Smooth muscle cell of the brain vasculature (primary cell): ENCODE measurements at regions not wholly inside any gene's neighbourhood (a gene's known extent, or its start where the extent isn't known, plus 50 kb on each side); places are given as distances from the start of the nearest gene placed in this dataset.
"Not testable (repeated sequence)": the region's sequence is repeated elsewhere in the genome, so short reads cannot be mapped to it uniquely, and the experiment has no call there.

ENCODE experiments used
- DNase-seq: peaks from one replicate; pipeline ENCODE4 v3.0.0-alpha.2; 2012; ENCODE audit warnings: low read depth, low spot score

- DNase-seq: no peak
These were observed 89.1 kb upstream of the IVNS1ABP start for GRCh38 chr1:185406006-185406690.

- DNase-seq: no peak
These were observed 88.0 kb upstream of the IVNS1ABP start for GRCh38 chr1:185404907-185405568.

DNA sequence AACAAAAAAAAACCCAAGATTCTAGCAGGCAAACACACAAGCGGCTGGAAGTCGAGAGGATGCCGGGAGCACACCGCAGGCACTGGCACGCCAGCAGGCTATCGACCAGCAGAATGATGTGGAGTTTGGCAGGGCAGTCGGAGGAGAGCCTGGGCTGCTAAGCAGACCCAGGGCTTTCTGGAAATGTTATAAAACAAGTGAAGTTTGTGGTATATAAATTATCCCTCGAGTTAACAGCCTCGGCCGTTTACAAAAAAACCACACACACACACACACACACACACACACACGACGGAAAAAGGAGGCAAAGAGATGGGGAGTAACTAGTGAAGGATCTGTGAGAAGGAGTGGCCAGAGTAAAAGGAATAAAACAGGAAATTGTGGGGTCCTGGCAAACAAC, 87.2 kb upstream of the IVNS1ABP start:
- no peak for DNase-seq

GRCh38 chr1:185402930-185403329, 85.9 kb upstream of the IVNS1ABP start:
- no peak for DNase-seq

- DNase-seq: peak; percentile 67
These were observed 84.0 kb upstream of the IVNS1ABP start for GRCh38 chr1:185401019-185401418.

- DNase-seq: peak; percentile 21
These were observed 83.0 kb upstream of the IVNS1ABP start for GRCh38 chr1:185400052-185400451.

GRCh38 chr1:185398599-185398998, 81.6 kb upstream of the IVNS1ABP start:
- no peak for DNase-seq

- DNase-seq: no peak
These were observed 81.0 kb upstream of the IVNS1ABP start for GRCh38 chr1:185398022-185398421.

- no peak for DNase-seq
These were observed 80.1 kb upstream of the IVNS1ABP start for GRCh38 chr1:185397183-185397582.

DNA sequence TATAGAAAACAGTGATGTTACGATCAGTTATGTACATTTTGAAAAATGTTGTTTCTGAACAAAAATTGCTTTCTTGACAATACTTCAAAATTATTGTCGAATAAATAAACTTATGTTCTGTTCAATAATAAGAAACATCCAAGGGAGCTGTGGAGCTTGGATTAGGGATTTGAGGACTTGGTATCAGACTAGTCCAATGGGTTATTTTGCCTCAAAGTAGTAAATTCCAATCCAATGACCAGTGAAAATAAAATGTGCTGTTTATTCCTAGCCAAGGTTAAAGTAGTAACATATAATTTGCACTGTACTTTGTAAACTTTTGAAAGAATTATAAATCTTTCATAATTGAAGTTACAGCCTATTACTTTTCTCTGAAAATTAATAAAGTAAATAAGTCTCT, 79.1 kb upstream of the IVNS1ABP start:
- DNase-seq: no peak

DNA sequence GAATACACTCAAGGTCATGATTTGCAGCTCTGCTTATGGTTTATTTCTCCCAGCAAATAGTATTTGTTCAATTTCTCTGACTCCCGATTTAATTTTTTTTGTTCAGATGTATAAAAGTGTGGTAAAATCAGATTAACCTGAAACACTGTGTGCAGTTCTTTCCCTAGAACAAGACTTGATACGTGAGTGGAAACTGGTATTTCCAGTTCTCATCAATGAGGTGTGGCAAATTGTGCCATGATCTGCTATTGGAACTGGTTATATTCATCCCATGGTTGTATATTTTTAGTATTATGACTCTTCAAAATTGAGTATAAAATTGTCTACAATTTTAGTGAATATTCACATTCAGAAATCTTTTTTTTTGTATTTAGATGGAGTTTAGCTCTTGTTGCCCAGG, 76.8 kb upstream of the IVNS1ABP start:
- no peak for DNase-seq

DNA sequence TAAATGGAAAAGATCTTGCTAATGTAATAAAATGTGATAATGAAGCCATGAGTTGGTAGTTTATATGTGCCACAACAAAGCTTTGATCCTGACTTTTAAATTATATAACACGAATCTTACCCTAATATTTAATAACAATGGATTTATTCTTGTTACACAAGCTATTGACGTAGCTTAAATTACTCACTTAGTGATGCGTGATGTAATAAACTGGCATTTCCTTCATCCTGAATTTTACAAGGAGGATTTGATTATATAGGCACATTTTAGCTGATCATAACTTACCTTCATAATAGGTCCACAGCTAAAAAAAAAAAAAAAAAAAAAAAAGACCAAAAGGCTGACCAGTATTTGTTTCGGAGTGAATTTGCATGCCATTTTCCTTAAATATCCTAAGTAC, 76.2 kb upstream of the IVNS1ABP start:
- no peak for DNase-seq

GRCh38 chr1:185388815-185389214, 71.8 kb upstream of the IVNS1ABP start:
- DNase-seq: no peak

GRCh38 chr1:185388346-185388745, 71.3 kb upstream of the IVNS1ABP start:
- no peak for DNase-seq

DNA sequence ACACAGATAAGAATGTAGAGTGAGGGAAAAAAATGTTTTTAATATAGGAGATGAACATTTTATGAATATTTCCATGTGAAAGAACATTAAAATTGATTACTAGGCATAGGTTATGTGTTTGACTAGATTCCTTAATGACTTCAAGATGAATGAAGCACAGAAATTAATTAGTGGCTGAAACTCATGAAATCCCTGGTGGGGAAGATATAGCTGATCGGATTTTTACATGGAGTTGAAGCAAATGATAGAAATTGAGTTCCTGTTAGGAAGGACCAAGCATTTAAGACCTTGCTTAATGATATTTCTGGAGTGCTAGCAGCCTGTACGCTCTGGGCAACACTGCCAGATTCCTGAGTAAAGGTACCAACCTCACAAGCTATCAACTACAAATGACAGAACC, 68.9 kb upstream of the IVNS1ABP start:
- no peak for DNase-seq

GRCh38 chr1:185383805-185384204, 66.8 kb upstream of the IVNS1ABP start:
- DNase-seq: not testable (repeated sequence)

DNA sequence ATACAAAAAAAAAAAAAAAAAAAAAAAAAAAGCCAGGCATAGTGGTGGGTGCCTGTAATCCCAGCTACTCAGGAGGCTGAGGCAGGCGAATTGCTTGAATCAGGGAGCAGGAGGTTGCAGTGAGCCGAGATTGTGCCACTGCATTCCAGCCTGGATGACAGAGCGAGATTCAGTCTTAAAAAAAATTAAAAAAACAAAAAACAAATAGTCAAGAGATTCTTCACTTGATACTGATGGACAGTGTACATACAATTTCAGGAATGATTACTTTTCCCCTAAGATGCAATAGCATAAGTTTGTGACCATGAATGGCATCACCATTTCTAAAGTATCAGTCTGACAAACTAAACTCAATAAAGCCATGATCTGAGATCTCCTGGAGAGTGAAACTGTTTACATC, 60.8 kb upstream of the IVNS1ABP start:
- DNase-seq: no peak

GRCh38 chr1:185376840-185377635, 60.0 kb upstream of the IVNS1ABP start:
- DNase-seq: no peak

GRCh38 chr1:185376288-185376687, 59.2 kb upstream of the IVNS1ABP start:
- DNase-seq: no peak

DNA sequence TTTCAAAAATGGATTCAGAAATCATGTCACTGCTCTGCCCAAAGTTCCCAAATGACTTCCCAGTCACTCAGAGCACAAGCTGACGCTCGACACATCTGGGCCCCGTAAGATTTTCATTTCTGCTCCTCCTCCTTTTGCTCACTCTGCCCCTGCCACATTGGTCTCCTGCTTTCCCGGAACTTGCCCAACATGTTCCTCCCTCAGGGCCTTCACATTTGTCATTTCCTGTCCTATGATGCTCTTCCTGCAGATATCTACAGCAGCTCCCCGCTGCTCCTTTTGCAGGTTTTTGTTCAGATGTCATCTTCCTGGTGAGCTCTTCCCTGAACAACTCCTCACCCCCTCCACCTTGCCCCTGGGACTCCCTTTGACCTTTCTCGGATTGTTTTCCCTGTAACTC, 58.5 kb upstream of the IVNS1ABP start:
- no peak for DNase-seq

GRCh38 chr1:185373813-185374529, 56.9 kb upstream of the IVNS1ABP start:
- DNase-seq: no peak

DNA sequence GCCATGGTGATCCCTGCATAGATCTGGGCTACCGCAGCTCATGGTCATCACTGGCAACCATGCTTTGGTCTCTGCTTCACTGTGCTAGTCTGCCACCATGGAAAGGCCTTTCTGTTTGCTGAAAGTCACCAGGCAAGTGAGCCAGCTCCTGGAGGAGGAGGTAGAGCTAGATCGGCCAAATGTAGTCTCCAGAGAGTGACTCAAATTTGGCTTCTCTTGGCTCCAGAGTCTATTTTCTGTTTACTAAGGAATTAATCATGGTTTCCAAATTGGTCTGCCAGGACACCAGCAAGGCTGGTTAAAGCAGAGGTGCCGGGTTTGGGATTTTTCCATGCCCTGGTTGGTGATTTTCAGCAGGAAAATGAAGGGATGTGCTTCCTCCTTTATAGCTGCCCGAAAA, 52.7 kb upstream of the IVNS1ABP start:
- no peak for DNase-seq
